GM12892 (cell line): ENCODE measurements at regions not wholly inside any gene's neighbourhood (a gene's known extent, or its start where the extent isn't known, plus 50 kb on each side); places are given as distances from the start of the nearest gene placed in this dataset.

Source experiments
- POLR2A ChIP-seq: IDR thresholded peaks from 2 replicates; pipeline ENCODE4 v1.6.1; 2011; ENCODE audit warnings: low read depth, low read length, control low read depth
- POLR2AphosphoS5 ChIP-seq: IDR thresholded peaks from 2 replicates; pipeline ENCODE4 v1.6.1; 2011; ENCODE audit warnings: low read depth, low read length, control low read depth

DNA sequence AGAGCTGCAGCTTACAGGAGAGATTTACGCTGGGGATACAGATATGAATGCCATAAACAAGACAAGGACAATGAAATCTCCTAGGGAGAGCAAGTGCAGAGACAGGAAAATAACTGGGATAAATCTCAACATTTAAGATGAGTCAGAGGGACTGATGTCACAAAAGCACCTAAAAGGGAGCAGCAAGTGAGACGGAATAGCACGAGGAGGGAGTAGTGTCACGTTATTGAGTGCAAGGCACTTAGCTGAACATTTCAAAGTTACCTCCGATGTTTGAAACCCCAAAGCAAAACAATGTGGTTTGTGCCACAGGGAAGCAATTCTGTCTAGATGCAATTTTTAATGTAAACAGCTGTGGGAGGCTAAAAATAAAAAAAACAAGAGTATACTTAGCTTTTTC is 1131.7 kb upstream of the EYS start:
- TF ChIP-seq POLR2AphosphoS5 (no peak), POLR2A (no peak)
